Activated CD8-positive, alpha-beta T cell treated with anti-CD3 and anti-CD28 coated beads, Interleukin-2, amount 10 ng/mL, durations not matched to agents 7 days and 5 days (primary cell): ENCODE measurements at regions not wholly inside any gene's neighbourhood (a gene's known extent, or its start where the extent isn't known, plus 50 kb on each side); places are given as distances from the start of the nearest gene placed in this dataset.
"Not testable (repeated sequence)": the region's sequence is repeated elsewhere in the genome, so short reads cannot be mapped to it uniquely, and the experiment has no call there.

ENCODE experiments used
- ATAC-seq: fragments of 150-1000 bp; cut with Tn5 transposase; one replicate; pipeline ENCODE4 v1.10.0; 2021; ENCODE audit warnings: moderate library complexity
- CTCF ChIA-PET: fragments of 350-600 bp; sonication (Branson Sonifier 250); formaldehyde crosslinking; loops from one replicate; lab custom pipeline; 2021; ENCODE audit warnings: antibody characterized with exemption; lab: Charles Lee
- POLR2A ChIA-PET: fragments of 350-600 bp; sonication (Branson Sonifier 250); formaldehyde crosslinking; loops from one replicate; lab custom pipeline; 2021; ENCODE audit warnings: antibody characterized with exemption; lab: Charles Lee
- DNase-seq: peaks from one replicate; pipeline ENCODE4 v3.0.0-alpha.2; 2020
- H3K27ac Mint-ChIP-seq: one replicate; pipeline ENCODE4 v1.8.0; 2021; ENCODE audit warnings: mild to moderate bottlenecking, mixed read lengths
- H3K27me3 Mint-ChIP-seq: one replicate; pipeline ENCODE4 v1.8.0; 2021; ENCODE audit warnings: low read depth, mixed read lengths
- H3K36me3 Mint-ChIP-seq: one replicate; pipeline ENCODE4 v1.8.0; 2021; ENCODE audit warnings: low read depth, mixed read lengths
- H3K4me1 Mint-ChIP-seq: one replicate; pipeline ENCODE4 v1.8.0; 2021; ENCODE audit warnings: low read depth, mixed read lengths
- H3K4me3 Mint-ChIP-seq: one replicate; pipeline ENCODE4 v1.8.0; 2021; ENCODE audit warnings: mild to moderate bottlenecking, mixed read lengths
- H3K9me3 Mint-ChIP-seq: one replicate; pipeline ENCODE4 v1.8.0; 2022; ENCODE audit warnings: mixed read lengths; ENCODE audit not compliant: insufficient read depth

DNA sequence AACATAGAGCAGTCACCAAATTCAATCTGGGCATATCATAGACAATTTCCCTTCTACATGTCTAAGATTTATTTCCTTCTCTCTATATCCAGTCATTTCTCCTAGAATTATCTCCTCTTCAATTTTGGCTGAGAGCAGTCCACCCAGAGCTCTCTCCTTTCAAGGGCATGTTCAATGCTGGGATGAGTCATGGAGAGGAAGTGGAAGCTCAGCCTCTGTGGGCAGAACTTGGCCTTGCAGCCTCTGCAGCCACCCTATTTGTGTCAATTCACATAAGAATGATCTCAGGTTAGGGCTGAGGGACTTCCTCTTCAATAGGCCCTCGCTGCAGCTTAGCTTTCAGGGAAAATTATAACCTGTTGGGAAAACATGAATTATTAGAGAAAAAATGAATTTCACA is 560.8 kb downstream of the POM121L12 start:
- H3K36me3 Mint-ChIP-seq: no peaks in the 10 kb centered on the region
- peaks cover 14% of the 10 kb centered on the region for H3K9me3 Mint-ChIP-seq
- no peaks in the 10 kb centered on the region for H3K27me3 Mint-ChIP-seq
- no peak overlapping the region for H3K27ac Mint-ChIP-seq
- ChIA-PET POLR2A (no interaction called here), CTCF (no interaction called here)
- H3K4me3 Mint-ChIP-seq: no peak overlapping the region
- ATAC-seq (no peak), DNase-seq (no peak)
- H3K4me1 Mint-ChIP-seq: no peaks in the 10 kb centered on the region

DNA sequence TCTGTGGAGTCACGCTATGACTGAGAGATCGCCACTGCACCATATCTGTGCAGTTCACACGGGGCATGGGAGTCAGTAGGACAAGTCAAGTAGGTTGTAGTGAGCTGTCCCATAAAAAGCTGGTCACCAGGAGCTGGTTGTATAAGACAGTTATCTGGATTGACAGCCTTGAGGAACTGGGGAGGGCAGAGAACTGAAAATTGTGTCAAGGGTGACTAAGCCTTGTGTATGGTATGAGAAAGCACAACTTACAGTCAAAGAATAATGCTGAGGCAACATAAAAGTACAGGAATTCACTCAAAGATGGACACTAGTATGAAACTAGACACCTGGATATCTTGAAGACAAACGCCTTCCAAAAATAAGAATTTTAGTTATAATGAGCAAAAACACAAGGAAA is 564.9 kb downstream of the POM121L12 start:
- ChIA-PET POLR2A (no interaction called here), CTCF (no interaction called here)
- no peak for ATAC-seq
- H3K36me3 Mint-ChIP-seq: no peaks in the 10 kb centered on the region
- H3K27me3 Mint-ChIP-seq: no peaks in the 10 kb centered on the region
- peaks cover 9% of the 10 kb centered on the region for H3K9me3 Mint-ChIP-seq
- no peak for DNase-seq
- H3K4me1 Mint-ChIP-seq: no peaks in the 10 kb centered on the region
- H3K4me3 Mint-ChIP-seq: no peak overlapping the region
- H3K27ac Mint-ChIP-seq: no peak overlapping the region

DNA sequence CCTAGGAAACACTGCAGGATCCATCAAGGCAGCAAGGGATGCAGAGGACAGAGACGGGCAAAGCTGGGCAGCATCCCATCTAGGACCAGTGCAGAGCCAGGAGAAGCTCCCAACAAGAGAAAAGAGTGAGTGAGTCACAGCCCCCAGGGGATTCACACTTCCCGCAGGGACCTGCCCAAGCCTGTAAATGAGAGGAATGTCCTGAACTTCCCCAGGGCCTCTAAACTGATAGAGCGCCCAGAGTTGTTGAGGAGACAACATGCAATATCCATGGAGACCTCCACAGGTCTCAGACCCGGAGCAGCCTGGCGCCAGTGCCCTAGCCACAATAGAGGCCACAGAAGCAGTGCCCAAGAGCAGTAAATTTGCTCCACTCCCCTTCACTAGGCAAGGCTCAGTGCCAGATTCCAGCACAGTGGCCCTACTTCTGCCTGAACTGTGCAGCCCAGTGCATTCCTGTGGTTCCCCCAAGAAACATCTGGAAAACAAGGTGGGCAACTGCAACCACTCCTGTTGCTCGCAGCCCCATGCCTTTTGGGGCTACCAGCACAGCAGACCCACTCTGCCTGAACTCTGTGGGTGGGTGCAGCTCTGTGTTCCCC is 567.5 kb downstream of the POM121L12 start:
- ATAC-seq: no peak

DNA sequence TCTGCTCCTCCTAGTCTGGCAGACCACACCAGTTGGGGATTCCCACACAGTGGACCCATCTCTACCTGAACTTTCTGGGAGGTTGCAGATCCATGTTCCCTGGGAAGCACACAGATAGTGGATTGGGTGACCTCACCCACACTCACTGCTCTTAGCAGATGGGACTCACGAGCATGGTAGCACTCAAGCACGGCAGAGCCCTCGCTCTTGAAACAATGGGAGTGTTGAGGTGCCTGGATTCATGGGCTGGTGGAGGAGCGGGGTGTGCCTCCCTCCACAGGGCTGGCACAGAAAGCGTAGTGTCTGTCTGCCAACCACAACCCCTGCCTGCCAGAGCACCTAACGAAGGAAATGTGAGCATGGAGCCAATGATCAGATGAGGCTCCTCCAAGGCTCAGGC is 568.0 kb downstream of the POM121L12 start:
- ChIA-PET CTCF (no interaction called here), POLR2A (no interaction called here)
- no peak overlapping the region for H3K4me3 Mint-ChIP-seq
- H3K27ac Mint-ChIP-seq: no peak overlapping the region
- no peaks in the 10 kb centered on the region for H3K36me3 Mint-ChIP-seq
- no peaks in the 10 kb centered on the region for H3K9me3 Mint-ChIP-seq
- no peaks in the 10 kb centered on the region for H3K4me1 Mint-ChIP-seq
- no peak for DNase-seq
- H3K27me3 Mint-ChIP-seq: no peaks in the 10 kb centered on the region
- ATAC-seq: no peak

More for the DNA sequence above, 567.5 kb downstream of the POM121L12 start:
- H3K36me3 Mint-ChIP-seq: no peaks in the 10 kb centered on the region
- ChIA-PET POLR2A (no interaction called here), CTCF (no interaction called here)
- no peaks in the 10 kb centered on the region for H3K4me1 Mint-ChIP-seq
- H3K27me3 Mint-ChIP-seq: no peaks in the 10 kb centered on the region
- no peak overlapping the region for H3K27ac Mint-ChIP-seq
- no peak for DNase-seq
- peaks cover 4% of the 10 kb centered on the region for H3K9me3 Mint-ChIP-seq
- H3K4me3 Mint-ChIP-seq: no peak overlapping the region

DNA sequence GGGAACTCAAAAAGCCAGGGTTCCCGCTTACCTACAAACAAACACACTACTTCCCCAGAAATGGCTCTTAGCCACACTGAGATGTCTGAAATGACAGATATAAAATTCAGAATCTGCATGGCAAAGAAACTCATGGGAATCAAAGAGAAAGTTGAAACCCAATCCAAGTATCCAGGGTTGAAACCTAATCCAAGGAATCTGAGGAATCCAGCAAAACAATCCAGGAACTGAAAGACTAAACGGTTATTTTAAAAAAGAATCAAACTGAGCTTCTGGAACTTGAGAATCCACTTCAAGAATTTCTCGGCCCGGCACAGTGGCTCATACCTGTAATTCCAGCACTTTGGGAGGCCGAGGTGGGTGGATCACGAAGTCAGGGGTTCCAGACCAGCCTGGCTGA is 568.8 kb downstream of the POM121L12 start:
- CTCF ChIA-PET: no interaction called here
- no peaks in the 10 kb centered on the region for H3K36me3 Mint-ChIP-seq
- POLR2A ChIA-PET: no interaction called here

DNA sequence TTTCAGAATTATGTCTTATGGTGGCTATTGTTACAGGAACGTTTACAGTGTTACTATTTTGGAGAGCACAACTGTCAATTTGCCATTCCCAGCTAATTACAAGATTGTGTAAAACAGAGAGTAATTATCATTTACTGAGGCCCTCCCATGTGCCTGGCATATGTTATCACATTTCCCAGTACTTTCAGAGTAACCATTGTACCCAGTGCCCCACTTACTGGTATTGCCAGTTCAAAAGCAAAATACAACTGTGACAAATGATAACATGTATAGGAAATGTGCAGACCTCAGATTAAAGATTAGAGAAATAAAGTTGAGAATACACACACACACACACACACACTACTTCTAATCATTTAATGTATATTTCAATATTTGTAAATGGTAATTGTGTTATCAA is 572.5 kb downstream of the POM121L12 start:
- Mint-ChIP-seq H3K27me3 (no peaks in the 10 kb centered on the region), H3K27ac (no peak overlapping the region), H3K9me3 (peaks cover 5% of the 10 kb centered on the region), H3K4me1 (no peaks in the 10 kb centered on the region), H3K36me3 (no peaks in the 10 kb centered on the region), H3K4me3 (no peak overlapping the region)
- ATAC-seq (no peak), DNase-seq (no peak)
- ChIA-PET POLR2A (no interaction called here), CTCF (no interaction called here)

More for the DNA sequence above, 568.8 kb downstream of the POM121L12 start:
- Mint-ChIP-seq H3K4me3 (no peak overlapping the region), H3K9me3 (no peaks in the 10 kb centered on the region), H3K4me1 (no peaks in the 10 kb centered on the region), H3K27me3 (no peaks in the 10 kb centered on the region), H3K27ac (no peak overlapping the region)
- ATAC-seq: no peak
- no peak for DNase-seq

DNA sequence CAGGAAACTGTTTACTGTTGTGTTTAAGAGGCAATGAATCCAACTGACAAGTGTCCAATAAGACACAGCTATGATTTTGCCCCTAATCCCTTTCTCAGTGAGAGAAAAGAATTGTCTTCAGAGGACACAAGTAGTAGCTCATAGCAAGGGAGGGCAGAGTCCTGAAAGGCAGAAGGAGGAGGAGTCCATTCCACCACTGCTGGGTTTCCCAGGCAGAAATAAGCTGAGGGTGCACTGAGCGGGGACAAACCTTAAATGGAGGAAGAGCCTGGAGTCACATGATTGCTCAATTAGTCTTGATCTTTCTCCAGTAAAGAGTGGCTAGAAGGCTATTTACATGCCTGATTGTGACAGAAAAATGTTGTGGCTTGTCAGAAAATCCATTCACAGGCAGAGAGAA is 573.8 kb downstream of the POM121L12 start:
- ChIA-PET CTCF (no interaction called here), POLR2A (no interaction called here)
- Mint-ChIP-seq H3K36me3 (no peaks in the 10 kb centered on the region), H3K27me3 (no peaks in the 10 kb centered on the region), H3K4me3 (no peak overlapping the region), H3K9me3 (peaks cover 9% of the 10 kb centered on the region), H3K4me1 (no peaks in the 10 kb centered on the region), H3K27ac (no peak overlapping the region)
- no peak for ATAC-seq
- no peak for DNase-seq

DNA sequence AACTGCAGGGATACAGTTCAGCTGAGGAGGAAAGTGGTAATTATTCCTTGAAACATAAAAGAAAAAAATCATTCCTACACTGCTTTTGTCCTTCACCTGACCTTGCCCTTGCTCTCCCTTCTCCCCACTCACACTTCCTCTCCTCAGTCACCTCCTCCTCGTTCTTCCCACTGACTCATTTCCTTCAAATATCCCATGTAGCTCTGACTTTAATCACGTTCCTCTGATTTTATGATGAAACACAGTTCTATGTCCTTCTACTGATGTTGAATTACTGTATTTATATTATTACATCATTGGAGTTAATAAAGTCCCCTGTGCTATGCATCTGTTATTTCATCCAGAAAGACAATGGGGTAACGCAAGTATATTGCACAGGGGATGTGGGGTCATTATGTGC is 575.6 kb downstream of the POM121L12 start:
- POLR2A ChIA-PET: no interaction called here
- ATAC-seq: no peak
- Mint-ChIP-seq H3K27me3 (no peaks in the 10 kb centered on the region), H3K4me1 (no peaks in the 10 kb centered on the region), H3K27ac (no peak overlapping the region), H3K9me3 (peaks cover 9% of the 10 kb centered on the region), H3K36me3 (no peaks in the 10 kb centered on the region), H3K4me3 (no peak overlapping the region)
- CTCF ChIA-PET: no interaction called here
- DNase-seq: no peak

DNA sequence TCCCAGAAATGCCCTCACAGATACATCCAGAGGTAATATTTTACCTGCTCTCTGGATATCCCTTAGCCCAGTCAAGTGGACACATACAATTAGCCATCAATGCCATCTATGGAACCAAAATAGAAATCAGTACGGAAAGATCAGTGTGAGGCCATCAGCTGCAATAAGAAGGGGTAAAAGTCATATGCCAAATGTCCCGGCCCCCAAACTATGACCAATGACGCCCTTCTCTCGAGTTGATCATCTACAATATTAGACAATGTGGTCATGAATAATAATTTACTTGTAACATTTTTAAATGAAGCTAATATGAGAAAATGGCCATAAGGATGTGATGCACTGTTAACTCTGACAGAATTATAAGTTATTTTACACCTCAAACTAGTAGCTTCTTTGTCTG is 588.9 kb downstream of the POM121L12 start:
- H3K9me3 Mint-ChIP-seq: peaks cover 41% of the 10 kb centered on the region
- no peak overlapping the region for H3K4me3 Mint-ChIP-seq
- H3K27ac Mint-ChIP-seq: no peak overlapping the region
- no peaks in the 10 kb centered on the region for H3K4me1 Mint-ChIP-seq
- H3K36me3 Mint-ChIP-seq: no peaks in the 10 kb centered on the region
- no peaks in the 10 kb centered on the region for H3K27me3 Mint-ChIP-seq
- ChIA-PET CTCF (no interaction called here), POLR2A (no interaction called here)
- no peak for ATAC-seq
- DNase-seq: no peak

DNA sequence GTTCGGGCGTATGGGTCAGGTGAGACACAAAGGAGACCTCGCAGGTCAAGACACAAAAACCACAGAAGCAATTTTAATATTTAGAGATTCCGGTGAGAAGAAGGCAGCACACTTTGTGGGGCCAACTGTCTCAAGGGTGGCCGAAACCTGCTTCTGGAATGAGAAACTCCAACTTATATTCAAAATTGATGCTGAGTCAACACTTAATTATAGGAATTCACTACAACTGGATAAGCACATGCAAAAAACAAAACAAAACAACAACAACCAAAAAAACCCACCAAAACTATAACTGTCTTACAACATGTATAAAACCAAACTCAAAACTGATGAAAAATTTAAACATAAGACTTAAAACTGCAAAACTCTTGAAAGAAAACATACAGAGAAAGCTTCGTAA is 593.3 kb downstream of the POM121L12 start:
- Mint-ChIP-seq H3K9me3 (peaks cover 39% of the 10 kb centered on the region), H3K27me3 (no peaks in the 10 kb centered on the region), H3K4me1 (no peaks in the 10 kb centered on the region), H3K36me3 (no peaks in the 10 kb centered on the region), H3K4me3 (no peak overlapping the region), H3K27ac (no peak overlapping the region)
- ChIA-PET CTCF (no interaction called here), POLR2A (no interaction called here)
- ATAC-seq (no peak), DNase-seq (no peak)

DNA sequence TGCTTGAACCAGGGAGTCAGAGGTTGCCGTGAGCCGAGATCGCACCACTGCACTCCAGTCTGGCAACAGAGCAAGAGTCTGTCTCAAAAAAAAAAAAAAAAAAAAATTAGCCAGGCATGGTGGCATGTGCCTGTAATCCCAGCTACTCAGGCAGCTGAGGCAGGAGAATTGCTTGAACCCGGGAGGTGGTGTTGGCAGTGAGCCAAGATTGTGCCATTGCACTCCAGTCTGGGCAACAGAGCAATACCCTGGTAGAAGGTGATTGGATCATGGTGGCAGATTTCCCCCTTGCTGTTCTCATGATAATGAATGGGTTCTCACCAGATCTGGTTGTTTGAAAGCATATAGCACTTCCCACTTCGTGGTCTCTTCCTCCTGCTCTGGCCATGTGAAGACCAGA is 599.8 kb downstream of the POM121L12 start:
- POLR2A ChIA-PET, H3K4me1 Mint-ChIP-seq, H3K27me3 Mint-ChIP-seq, H3K4me3 Mint-ChIP-seq, DNase-seq, CTCF ChIA-PET, H3K27ac Mint-ChIP-seq, ATAC-seq, H3K36me3 Mint-ChIP-seq: not testable (repeated sequence)
- peaks cover 39% of the 10 kb centered on the region for H3K9me3 Mint-ChIP-seq

DNA sequence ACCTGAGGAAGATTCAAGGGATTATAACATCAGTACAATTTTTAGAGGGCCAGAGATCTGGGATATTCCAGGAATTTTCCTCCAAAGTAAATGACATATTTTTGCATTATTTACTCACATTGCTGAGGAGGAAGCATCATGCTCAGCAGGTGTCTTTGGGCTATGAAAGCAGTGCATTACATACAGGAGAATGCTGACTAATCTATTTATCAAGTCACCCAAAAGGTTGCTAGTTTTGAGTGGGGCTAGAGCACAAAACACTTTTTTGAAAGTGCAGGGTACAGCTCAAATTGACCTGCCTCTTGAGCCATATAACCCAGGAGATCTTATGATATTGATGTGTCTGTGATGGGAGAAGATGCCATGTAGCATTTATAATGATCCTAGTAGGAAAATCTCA is 603.1 kb downstream of the POM121L12 start:
- ATAC-seq: no peak
- Mint-ChIP-seq H3K36me3 (no peaks in the 10 kb centered on the region), H3K9me3 (peaks cover 38% of the 10 kb centered on the region), H3K27me3 (no peaks in the 10 kb centered on the region), H3K4me1 (no peaks in the 10 kb centered on the region), H3K27ac (no peak overlapping the region), H3K4me3 (no peak overlapping the region)
- POLR2A ChIA-PET: no interaction called here
- no peak for DNase-seq
- CTCF ChIA-PET: no interaction called here

DNA sequence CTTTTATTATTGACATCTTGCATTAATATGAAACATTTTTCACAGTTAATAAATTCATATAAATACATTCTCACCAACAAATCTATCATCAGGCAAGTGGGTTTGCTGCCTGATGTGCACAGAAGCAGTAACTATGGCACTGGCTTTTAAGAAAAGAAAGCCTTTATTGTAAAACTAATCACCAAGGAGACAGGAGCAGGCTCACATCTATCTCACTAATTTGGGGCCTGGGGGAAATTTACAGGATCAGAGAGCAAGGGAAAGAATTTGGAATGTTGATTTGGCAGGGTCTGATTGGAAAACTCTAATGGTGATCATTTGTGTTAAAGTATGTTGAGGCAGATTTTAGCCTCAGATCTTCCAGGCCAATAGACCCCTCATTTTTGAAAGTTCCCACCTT is 605.7 kb downstream of the POM121L12 start:
- ATAC-seq (no peak), DNase-seq (no peak)
- ChIA-PET CTCF (no interaction called here), POLR2A (no interaction called here)
- Mint-ChIP-seq H3K27ac (no peak overlapping the region), H3K4me3 (no peak overlapping the region), H3K36me3 (no peaks in the 10 kb centered on the region), H3K4me1 (no peaks in the 10 kb centered on the region), H3K27me3 (no peaks in the 10 kb centered on the region), H3K9me3 (peaks cover 26% of the 10 kb centered on the region)
